HEK293 (cell line): ENCODE measurements at regions not wholly inside any gene's neighbourhood (a gene's known extent, or its start where the extent isn't known, plus 50 kb on each side); places are given as distances from the start of the nearest gene placed in this dataset.
"Not testable (repeated sequence)": the region's sequence is repeated elsewhere in the genome, so short reads cannot be mapped to it uniquely, and the experiment has no call there.

Experiments used
- KLF9 ChIP-seq: fragments of 450-650 bp; formaldehyde crosslinking; IDR thresholded peaks from 2 replicates; pipeline ENCODE4 v1.5.1; 2016; ENCODE audit warnings: missing biosample characterization, missing genetic modification characterization, low read depth
- TRIM28 ChIP-seq: IDR thresholded peaks from 2 replicates; pipeline ENCODE4 v1.6.1; 2011; ENCODE audit warnings: low read length, control low read depth, borderline replicate concordance
- ZNF132 ChIP-seq: fragments of 450-650 bp; formaldehyde crosslinking; IDR thresholded peaks from 2 replicates; pipeline ENCODE4 v1.5.1; 2017; ENCODE audit warnings: missing biosample characterization, missing genetic modification characterization, borderline replicate concordance
- ZNF558 ChIP-seq: fragments of 450-650 bp; formaldehyde crosslinking; IDR thresholded peaks from 2 replicates; pipeline ENCODE4 v1.5.1; 2016; ENCODE audit warnings: missing biosample characterization, missing genetic modification characterization
- ZNF76 ChIP-seq: fragments of 450-650 bp; formaldehyde crosslinking; IDR thresholded peaks from 2 replicates; pipeline ENCODE4; 2016; ENCODE audit warnings: low read depth, missing biosample characterization, missing genetic modification characterization, borderline replicate concordance
- TF ChIP-seq, protein P1 (sequence below): fragments of 450-650 bp; IDR thresholded peaks from 2 replicates; pipeline ENCODE4 v1.5.1; 2018; ENCODE audit warnings: missing biosample characterization, mild to moderate bottlenecking, missing genetic modification characterization
- TF ChIP-seq, protein P2 (sequence below): fragments of 450-650 bp; formaldehyde crosslinking; IDR thresholded peaks from 2 replicates; pipeline ENCODE4 v1.5.1; 2016; ENCODE audit warnings: missing biosample characterization, missing genetic modification characterization
- TF ChIP-seq, protein P3 (sequence below): fragments of 450-650 bp; formaldehyde crosslinking; IDR thresholded peaks from 2 replicates; pipeline ENCODE4 v1.5.1; 2016; ENCODE audit warnings: missing biosample characterization, missing genetic modification characterization
- TF ChIP-seq, protein P4 (sequence below): fragments of 450-650 bp; formaldehyde crosslinking; IDR thresholded peaks from 2 replicates; pipeline ENCODE4 v1.5.1; 2016; ENCODE audit warnings: missing biosample characterization, missing genetic modification characterization
- TF ChIP-seq, protein P5 (sequence below): IDR thresholded peaks from 2 replicates; pipeline ENCODE4 v1.6.1; 2011; ENCODE audit warnings: mild to moderate bottlenecking, low read depth, low read length, borderline replicate concordance

DNA sequence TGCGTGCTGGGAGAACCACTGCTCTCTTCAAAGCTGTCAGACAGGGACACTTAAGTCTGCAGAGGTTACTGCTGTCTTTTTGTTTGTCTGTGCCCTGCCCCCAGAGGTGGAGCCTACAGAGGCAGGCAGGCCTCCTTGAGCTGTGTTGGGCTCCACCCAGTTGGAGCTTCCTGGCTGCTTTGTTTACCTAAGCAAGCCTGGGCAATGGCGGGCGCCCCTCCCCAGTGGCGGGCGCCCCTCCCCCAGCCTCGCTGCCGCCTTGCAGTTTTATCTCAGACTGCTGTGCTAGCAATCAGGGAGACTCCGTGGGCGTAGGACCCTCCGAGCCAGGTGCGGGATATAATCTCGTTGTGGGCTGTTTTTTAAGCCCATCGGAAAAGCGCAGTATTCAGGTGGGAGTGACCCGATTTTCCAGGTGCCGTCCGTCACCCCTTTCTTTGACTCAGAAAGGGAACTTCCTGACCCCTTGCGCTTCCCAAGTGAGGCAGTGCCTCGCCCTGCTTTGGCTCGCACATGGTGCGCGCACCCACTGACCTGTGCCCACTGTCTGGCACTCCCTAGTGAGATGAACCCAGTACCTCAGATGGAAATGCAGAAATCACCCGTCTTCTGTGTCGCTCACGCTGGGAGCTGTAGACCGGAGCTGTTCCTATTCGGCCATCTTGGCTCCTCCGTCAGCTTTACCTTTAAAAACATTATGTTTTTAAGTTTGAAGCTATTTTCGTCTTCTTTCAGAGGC is 954.6 kb upstream of the COX7C start:
- TF ChIP-seq, protein P1, sequence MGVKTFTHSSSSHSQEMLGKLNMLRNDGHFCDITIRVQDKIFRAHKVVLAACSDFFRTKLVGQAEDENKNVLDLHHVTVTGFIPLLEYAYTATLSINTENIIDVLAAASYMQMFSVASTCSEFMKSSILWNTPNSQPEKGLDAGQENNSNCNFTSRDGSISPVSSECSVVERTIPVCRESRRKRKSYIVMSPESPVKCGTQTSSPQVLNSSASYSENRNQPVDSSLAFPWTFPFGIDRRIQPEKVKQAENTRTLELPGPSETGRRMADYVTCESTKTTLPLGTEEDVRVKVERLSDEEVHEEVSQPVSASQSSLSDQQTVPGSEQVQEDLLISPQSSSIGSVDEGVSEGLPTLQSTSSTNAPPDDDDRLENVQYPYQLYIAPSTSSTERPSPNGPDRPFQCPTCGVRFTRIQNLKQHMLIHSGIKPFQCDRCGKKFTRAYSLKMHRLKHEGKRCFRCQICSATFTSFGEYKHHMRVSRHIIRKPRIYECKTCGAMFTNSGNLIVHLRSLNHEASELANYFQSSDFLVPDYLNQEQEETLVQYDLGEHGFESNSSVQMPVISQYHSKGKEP = not testable (repeated sequence)
- TF ChIP-seq, protein P2, sequence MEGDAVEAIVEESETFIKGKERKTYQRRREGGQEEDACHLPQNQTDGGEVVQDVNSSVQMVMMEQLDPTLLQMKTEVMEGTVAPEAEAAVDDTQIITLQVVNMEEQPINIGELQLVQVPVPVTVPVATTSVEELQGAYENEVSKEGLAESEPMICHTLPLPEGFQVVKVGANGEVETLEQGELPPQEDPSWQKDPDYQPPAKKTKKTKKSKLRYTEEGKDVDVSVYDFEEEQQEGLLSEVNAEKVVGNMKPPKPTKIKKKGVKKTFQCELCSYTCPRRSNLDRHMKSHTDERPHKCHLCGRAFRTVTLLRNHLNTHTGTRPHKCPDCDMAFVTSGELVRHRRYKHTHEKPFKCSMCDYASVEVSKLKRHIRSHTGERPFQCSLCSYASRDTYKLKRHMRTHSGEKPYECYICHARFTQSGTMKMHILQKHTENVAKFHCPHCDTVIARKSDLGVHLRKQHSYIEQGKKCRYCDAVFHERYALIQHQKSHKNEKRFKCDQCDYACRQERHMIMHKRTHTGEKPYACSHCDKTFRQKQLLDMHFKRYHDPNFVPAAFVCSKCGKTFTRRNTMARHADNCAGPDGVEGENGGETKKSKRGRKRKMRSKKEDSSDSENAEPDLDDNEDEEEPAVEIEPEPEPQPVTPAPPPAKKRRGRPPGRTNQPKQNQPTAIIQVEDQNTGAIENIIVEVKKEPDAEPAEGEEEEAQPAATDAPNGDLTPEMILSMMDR (tag by site-specific recombination) = not testable (repeated sequence)
- not testable (repeated sequence) for TF ChIP-seq TRIM28; ZNF76; ZNF558 (tag by site-specific recombination); ZNF132 (tag by site-specific recombination); KLF9
- TF ChIP-seq, protein P3, sequence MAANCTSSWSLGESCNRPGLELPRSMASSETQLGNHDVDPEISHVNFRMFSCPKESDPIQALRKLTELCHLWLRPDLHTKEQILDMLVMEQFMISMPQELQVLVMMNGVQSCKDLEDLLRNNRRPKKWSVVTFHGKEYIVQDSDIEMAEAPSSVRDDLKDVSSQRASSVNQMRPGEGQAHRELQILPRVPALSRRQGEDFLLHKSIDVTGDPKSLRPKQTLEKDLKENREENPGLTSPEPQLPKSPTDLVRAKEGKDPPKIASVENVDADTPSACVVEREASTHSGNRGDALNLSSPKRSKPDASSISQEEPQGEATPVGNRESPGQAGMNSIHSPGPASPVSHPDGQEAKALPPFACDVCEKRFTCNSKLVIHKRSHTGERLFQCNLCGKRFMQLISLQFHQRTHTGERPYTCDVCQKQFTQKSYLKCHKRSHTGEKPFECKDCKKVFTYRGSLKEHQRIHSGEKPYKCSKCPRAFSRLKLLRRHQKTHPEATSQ (tag by site-specific recombination) = not testable (repeated sequence)
- TF ChIP-seq, protein P4, sequence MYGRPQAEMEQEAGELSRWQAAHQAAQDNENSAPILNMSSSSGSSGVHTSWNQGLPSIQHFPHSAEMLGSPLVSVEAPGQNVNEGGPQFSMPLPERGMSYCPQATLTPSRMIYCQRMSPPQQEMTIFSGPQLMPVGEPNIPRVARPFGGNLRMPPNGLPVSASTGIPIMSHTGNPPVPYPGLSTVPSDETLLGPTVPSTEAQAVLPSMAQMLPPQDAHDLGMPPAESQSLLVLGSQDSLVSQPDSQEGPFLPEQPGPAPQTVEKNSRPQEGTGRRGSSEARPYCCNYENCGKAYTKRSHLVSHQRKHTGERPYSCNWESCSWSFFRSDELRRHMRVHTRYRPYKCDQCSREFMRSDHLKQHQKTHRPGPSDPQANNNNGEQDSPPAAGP (tag by site-specific recombination) = not testable (repeated sequence)
- TF ChIP-seq, protein P5, sequence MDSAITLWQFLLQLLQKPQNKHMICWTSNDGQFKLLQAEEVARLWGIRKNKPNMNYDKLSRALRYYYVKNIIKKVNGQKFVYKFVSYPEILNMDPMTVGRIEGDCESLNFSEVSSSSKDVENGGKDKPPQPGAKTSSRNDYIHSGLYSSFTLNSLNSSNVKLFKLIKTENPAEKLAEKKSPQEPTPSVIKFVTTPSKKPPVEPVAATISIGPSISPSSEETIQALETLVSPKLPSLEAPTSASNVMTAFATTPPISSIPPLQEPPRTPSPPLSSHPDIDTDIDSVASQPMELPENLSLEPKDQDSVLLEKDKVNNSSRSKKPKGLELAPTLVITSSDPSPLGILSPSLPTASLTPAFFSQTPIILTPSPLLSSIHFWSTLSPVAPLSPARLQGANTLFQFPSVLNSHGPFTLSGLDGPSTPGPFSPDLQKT = not testable (repeated sequence)
